OCI-LY7 (cell line): ENCODE measurements at regions not wholly inside any gene's neighbourhood (a gene's known extent, or its start where the extent isn't known, plus 50 kb on each side); places are given as distances from the start of the nearest gene placed in this dataset.

Source experiments
- BruUV-seq: library from RNA; stranded (reverse); fragments of 400-500 nt; replicated peaks from 2 replicates; lab custom pipeline; 2021; lab: Mats Ljungman, UMichigan
- CTCF ChIA-PET: fragments of 300-600 bp; sonication (Branson Sonifier 250); formaldehyde crosslinking; loops from one replicate; lab custom pipeline; 2022; ENCODE audit warnings: antibody characterized with exemption; ENCODE audit not compliant: unreplicated experiment; lab: Charles Lee
- POLR2A ChIA-PET: fragments of 300-600 bp; sonication (Branson Sonifier 250); formaldehyde crosslinking; loops from one replicate; lab custom pipeline; 2022; ENCODE audit warnings: antibody characterized with exemption; lab: Charles Lee
- DNase-seq: peaks from one replicate; pipeline ENCODE4 v3.0.0-alpha.2; 2015; ENCODE audit warnings: low spot score
- H2AFZ ChIP-seq: fragments of 200-600 bp; sonication (generic), shearing (Covaris generic); 2 replicates; pipeline ENCODE4 v1.6.1; 2014; ENCODE audit warnings: mild to moderate bottlenecking, antibody characterized with exemption, low read length, moderate library complexity
- H3K27ac ChIP-seq: fragments of 200-600 bp; sonication (generic); 2 replicates; pipeline ENCODE4 v1.5.1; 2014; ENCODE audit warnings: mixed run types, low read depth, mild to moderate bottlenecking, moderate library complexity, low read length, inconsistent platforms; ENCODE audit not compliant: poor library complexity, severe bottlenecking
- H3K36me3 ChIP-seq: fragments of 200-600 bp; sonication (generic); 2 replicates; pipeline ENCODE4 v1.6.1; 2014; ENCODE audit warnings: mild to moderate bottlenecking, antibody characterized with exemption, low read length, moderate library complexity, mixed read lengths; ENCODE audit not compliant: insufficient read depth
- H3K4me1 ChIP-seq: fragments of 200-600 bp; sonication (generic); 2 replicates; pipeline ENCODE4 v1.5.1; 2014; ENCODE audit warnings: mild to moderate bottlenecking, low read length; ENCODE audit not compliant: insufficient read depth, poor library complexity, severe bottlenecking
- H3K4me2 ChIP-seq: fragments of 200-600 bp; sonication (generic); 2 replicates; pipeline ENCODE4 v1.6.1; 2014; ENCODE audit warnings: mild to moderate bottlenecking, low read length
- H3K4me3 ChIP-seq: fragments of 200-600 bp; sonication (generic); 2 replicates; pipeline ENCODE4 v1.5.1; 2014; ENCODE audit warnings: mild to moderate bottlenecking, low read depth, low read length; ENCODE audit not compliant: poor library complexity, severe bottlenecking
- H3K79me2 ChIP-seq: fragments of 200-600 bp; sonication (generic); 2 replicates; pipeline ENCODE4 v1.6.1; 2016; ENCODE audit warnings: low read depth, mild to moderate bottlenecking, low read length, moderate library complexity, mixed read lengths; ENCODE audit not compliant: insufficient read depth
- H3K9me2 ChIP-seq: fragments of 200-600 bp; sonication (generic); 2 replicates; pipeline ENCODE4 v1.6.1; 2016; ENCODE audit warnings: mild to moderate bottlenecking, low read length, mixed read lengths; ENCODE audit not compliant: insufficient read depth
- H3K9me3 ChIP-seq: fragments of 200-600 bp; sonication (generic); 2 replicates; pipeline ENCODE4 v1.6.1; 2014; ENCODE audit warnings: mild to moderate bottlenecking, mixed run types, low read length, mixed read lengths
- H4K20me1 ChIP-seq: fragments of 200-600 bp; sonication (generic); 2 replicates; pipeline ENCODE4 v1.6.1; 2014; ENCODE audit warnings: mild to moderate bottlenecking, antibody characterized with exemption, low read length, moderate library complexity, mixed read lengths; ENCODE audit not compliant: insufficient read depth
- EZH2phosphoT487 ChIP-seq: fragments of 200-600 bp; sonication (generic); IDR thresholded peaks from 2 replicates; pipeline ENCODE4 v1.6.1; 2018; ENCODE audit warnings: low read depth, borderline replicate concordance, mild to moderate bottlenecking, mixed run types, antibody characterized with exemption, low read length, moderate library complexity, mixed read lengths
- intact Hi-C: fragments of 100-400 bp; cut with micrococcal nuclease; formaldehyde crosslinking; loops from one replicate; pipeline ENCODE4 v1.10.0; 2022; ENCODE audit not compliant: unreplicated experiment
- TF ChIP-seq, protein P1 (sequence below): fragments of 200-600 bp; sonication (generic); conservative IDR thresholded peaks from 2 replicates; pipeline ENCODE4 v1.5.1; 2014; ENCODE audit warnings: mild to moderate bottlenecking, antibody characterized with exemption, low read length, moderate library complexity, mixed read lengths

DNA sequence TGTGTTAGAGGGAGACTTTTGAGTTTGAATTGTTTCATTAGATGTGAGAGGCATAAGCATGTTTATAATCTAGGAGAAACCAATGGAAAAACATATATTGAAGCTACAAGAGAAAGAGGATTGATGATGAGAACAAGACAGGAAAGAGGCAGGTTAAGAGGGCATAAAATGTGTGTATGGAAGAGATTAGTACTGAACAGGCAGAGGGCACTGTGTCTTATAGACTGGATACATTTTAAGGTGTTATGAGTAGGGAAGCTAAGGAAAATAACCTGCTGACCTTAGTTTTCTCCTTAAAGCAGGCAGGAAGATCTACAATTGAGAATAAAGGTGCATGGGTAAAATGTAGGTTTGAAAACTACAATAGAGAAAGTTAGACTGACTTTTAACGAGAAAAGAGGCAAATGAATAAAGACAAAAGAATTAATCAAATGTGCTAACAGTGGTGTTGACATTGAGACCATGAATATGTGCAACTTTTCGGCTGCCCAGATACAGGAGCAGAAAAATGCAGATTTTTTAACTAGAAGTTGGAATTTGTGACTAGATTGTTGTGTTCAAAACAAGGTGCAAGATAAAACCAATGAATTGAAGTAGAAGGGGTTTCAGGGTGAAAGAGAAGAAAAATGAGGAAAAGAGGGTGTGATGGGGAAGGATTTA, 846.3 kb downstream of the HACE1 start:
- ChIA-PET POLR2A (interaction anchor here (1.0 kb wide), 1 partner anchor 9 kb away, joined by 3 read pairs; no protein-coding TSS in a partner anchor), CTCF (no interaction called here)
- no peak overlapping the region for H2AFZ ChIP-seq

DNA sequence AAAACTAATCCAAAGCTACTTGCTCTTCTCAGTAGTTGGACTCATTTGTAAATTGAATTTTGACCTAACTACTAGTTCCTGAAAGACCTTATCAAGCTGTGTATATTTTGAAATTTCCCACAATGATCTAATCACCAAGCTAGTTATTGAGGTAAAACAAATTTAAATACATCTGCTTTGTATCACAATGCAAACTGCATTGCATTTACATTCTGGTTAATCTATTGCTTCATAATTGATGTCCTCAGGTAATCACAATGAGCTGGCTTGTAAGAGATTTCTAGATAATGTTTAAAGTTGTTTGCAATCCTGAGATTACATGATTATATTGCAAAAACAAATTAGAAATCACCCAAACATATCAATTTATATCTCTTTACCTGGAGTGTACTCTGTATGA, 848.8 kb downstream of the HACE1 start:
- Histone ChIP-seq H3K9me2 (no peaks in the 10 kb centered on the region), H3K79me2 (no peaks in the 10 kb centered on the region), H3K4me1 (no peaks in the 10 kb centered on the region), H3K4me3 (no peak overlapping the region), H3K9me3 (no peaks in the 10 kb centered on the region), H3K27ac (no peak overlapping the region), H3K4me2 (no peak overlapping the region), H4K20me1 (no peaks in the 10 kb centered on the region), H3K36me3 (no peaks in the 10 kb centered on the region), H2AFZ (no peak overlapping the region)
- no TSS peak for BruUV-seq
- CTCF ChIA-PET = no interaction called here
- POLR2A ChIA-PET = interaction anchor here (0.5 kb wide), 1 partner anchor 763 kb away, joined by 5 read pairs; no protein-coding TSS in a partner anchor
- no peak for DNase-seq
- TF ChIP-seq EZH2phosphoT487 = no peak
- intact Hi-C loops = no loop called here

More for the DNA sequence above, 846.3 kb downstream of the HACE1 start:
- Histone ChIP-seq H3K4me2 (no peak overlapping the region), H3K36me3 (no peaks in the 10 kb centered on the region), H4K20me1 (no peaks in the 10 kb centered on the region), H3K27ac (no peak overlapping the region), H3K79me2 (no peaks in the 10 kb centered on the region), H3K9me3 (no peaks in the 10 kb centered on the region), H3K9me2 (no peaks in the 10 kb centered on the region), H3K4me1 (no peaks in the 10 kb centered on the region), H3K4me3 (no peak overlapping the region)
- BruUV-seq = no TSS peak
- intact Hi-C loops = no loop called here
- DNase-seq = no peak
- TF ChIP-seq, protein P1, sequence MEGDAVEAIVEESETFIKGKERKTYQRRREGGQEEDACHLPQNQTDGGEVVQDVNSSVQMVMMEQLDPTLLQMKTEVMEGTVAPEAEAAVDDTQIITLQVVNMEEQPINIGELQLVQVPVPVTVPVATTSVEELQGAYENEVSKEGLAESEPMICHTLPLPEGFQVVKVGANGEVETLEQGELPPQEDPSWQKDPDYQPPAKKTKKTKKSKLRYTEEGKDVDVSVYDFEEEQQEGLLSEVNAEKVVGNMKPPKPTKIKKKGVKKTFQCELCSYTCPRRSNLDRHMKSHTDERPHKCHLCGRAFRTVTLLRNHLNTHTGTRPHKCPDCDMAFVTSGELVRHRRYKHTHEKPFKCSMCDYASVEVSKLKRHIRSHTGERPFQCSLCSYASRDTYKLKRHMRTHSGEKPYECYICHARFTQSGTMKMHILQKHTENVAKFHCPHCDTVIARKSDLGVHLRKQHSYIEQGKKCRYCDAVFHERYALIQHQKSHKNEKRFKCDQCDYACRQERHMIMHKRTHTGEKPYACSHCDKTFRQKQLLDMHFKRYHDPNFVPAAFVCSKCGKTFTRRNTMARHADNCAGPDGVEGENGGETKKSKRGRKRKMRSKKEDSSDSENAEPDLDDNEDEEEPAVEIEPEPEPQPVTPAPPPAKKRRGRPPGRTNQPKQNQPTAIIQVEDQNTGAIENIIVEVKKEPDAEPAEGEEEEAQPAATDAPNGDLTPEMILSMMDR = no peak
- no peak for TF ChIP-seq EZH2phosphoT487

DNA sequence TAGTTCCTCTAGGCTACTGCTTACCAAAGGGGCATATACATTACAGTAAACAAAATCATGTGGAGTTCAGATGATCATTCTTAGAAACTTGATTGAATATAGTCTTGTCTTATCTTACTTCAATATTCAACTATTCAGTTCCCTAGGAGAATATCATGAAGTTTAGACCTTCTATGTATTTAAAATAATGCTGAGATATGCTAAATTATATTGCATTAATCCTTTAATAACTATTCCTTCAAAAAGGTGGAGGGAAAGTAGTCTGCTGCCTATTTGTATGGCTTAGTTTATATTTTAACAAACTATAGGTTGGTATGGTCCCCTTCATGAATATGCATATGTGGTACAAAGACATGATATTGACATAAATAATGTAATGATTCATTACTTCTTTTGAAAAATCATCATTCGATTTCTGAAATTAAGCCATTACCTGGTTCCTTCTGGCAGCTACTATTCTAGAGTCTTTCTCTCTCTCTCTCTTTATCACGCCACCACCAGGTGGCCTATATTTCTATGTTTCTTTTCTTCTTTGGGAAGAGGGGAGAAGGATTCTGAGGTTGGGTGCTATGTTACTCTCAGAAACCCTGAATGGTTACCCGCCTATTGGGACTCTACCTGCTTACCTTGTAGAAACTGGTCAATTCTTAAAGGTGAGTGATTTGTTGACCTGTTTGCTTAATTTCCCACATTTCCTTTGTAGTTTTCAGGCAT, 855.8 kb downstream of the HACE1 start:
- H4K20me1 ChIP-seq = no peaks in the 10 kb centered on the region
- H3K4me2 ChIP-seq = no peak overlapping the region
- H3K36me3 ChIP-seq = no peaks in the 10 kb centered on the region
- TF ChIP-seq, protein P1 = peak; percentile 42; the same call in 1 of the 2 replicates
- no peak for TF ChIP-seq EZH2phosphoT487
- no peaks in the 10 kb centered on the region for H3K9me3 ChIP-seq
- intact Hi-C loops = no loop called here
- no peaks in the 10 kb centered on the region for H3K9me2 ChIP-seq
- DNase-seq = no peak
- ChIA-PET CTCF (no interaction called here), POLR2A (no interaction called here)
- H3K27ac ChIP-seq = no peak overlapping the region
- no peak overlapping the region for H3K4me3 ChIP-seq
- no peaks in the 10 kb centered on the region for H3K79me2 ChIP-seq
- H3K4me1 ChIP-seq = no peaks in the 10 kb centered on the region
- BruUV-seq = no TSS peak
- no peak overlapping the region for H2AFZ ChIP-seq
